Transverse colon (tissue), 4 donors: ENCODE measurements at regions not wholly inside any gene's neighbourhood (a gene's known extent, or its start where the extent isn't known, plus 50 kb on each side); places are given as distances from the start of the nearest gene placed in this dataset.
"Not testable (repeated sequence)": the region's sequence is repeated elsewhere in the genome, so short reads cannot be mapped to it uniquely, and the experiment has no call there.

Experiments
- DNase-seq: peaks from one replicate; pipeline ENCODE4 v3.0.0-alpha.2; 2019
- H3K27ac ChIP-seq, 4 donors: fragments of 200-600 bp; sonication (generic); 2 replicates each; pipeline ENCODE4 v1.5.1; 2016 to 2018; ENCODE audit warnings: inconsistent platforms in 4 of 4
- H3K27me3 ChIP-seq: fragments of 200-600 bp; sonication (generic); 2 replicates; pipeline ENCODE4 v1.5.1; 2017; ENCODE audit warnings: inconsistent platforms
- H3K36me3 ChIP-seq, 4 donors: fragments of 200-600 bp; sonication (generic); 2 replicates each; pipeline ENCODE4 v1.5.1; 2017 to 2019; ENCODE audit warnings: inconsistent platforms in 4 of 4
- H3K4me1 ChIP-seq, 4 donors: fragments of 200-600 bp; sonication (generic); 2 replicates each; pipeline ENCODE4 v1.5.1; 2017 to 2020; ENCODE audit warnings: inconsistent platforms in 4 of 4
- H3K4me3 ChIP-seq, 4 donors: fragments of 200-600 bp; sonication (generic); 1 replicate in 1 of 4; 2 replicates in 3 of 4; pipeline versions ENCODE4 v1.5.1 to v1.6.1; 2017 to 2019; ENCODE audit warnings: inconsistent platforms in 4 of 4
- H3K9me3 ChIP-seq, 2 donors: fragments of 200-600 bp; sonication (generic); 2 replicates each; pipeline ENCODE4 v1.5.1; 2017 to 2019; ENCODE audit warnings: inconsistent platforms in 2 of 2
- CTCF ChIP-seq, 5 experiments: fragments of 200-600 bp in 3 of 5; fragments of 450-650 bp in 2 of 5; sonication (generic) in 3 of 5; IDR thresholded peaks; 1 replicate in 2 of 5; 2 replicates in 3 of 5; pipeline ENCODE4 v1.5.1; 2016 to 2017; ENCODE audit warnings: antibody characterized with exemption in 5 of 5, inconsistent platforms in 3 of 5, mild to moderate bottlenecking in 2 of 5, moderate library complexity in 1 of 5
- EP300 ChIP-seq: sonication (generic); formaldehyde crosslinking; IDR thresholded peaks from one replicate; pipeline ENCODE4 v1.6.1; 2017; ENCODE audit warnings: antibody characterized with exemption, low read depth
- POLR2A ChIP-seq: fragments of 450-650 bp; IDR thresholded peaks from one replicate; pipeline ENCODE4 v1.6.1; 2016; ENCODE audit warnings: antibody characterized with exemption, mild to moderate bottlenecking, moderate library complexity
- POLR2AphosphoS5 ChIP-seq, 3 donors: sonication (generic); formaldehyde crosslinking; IDR thresholded peaks; one replicate each; pipeline ENCODE4 v1.6.1; 2016; ENCODE audit warnings: antibody characterized with exemption in 3 of 3
- WGBS, 2 donors: methylation state at CpG; one replicate each; pipeline ENCODE4 v1.1.5; 2018; ENCODE audit warnings: low coverage in 1 of 2; 5-methylcytosine and 5-hydroxymethylcytosine counted together
- in situ Hi-C, 4 donors: fragments of 200-750 bp; cut with MboI; loops; one replicate each; pipeline versions ENCODE4 v1.15.0 to v1.15.1; 2017; ENCODE audit warnings: low sequenced_read_pairs in 3 of 4, low pct_ligation_motif_present in 1 of 4, low pct_unique_long_range_greater_than_20kb in 1 of 4
- intact Hi-C: fragments of 100-400 bp; cut with DNase I; formaldehyde crosslinking; loops from one replicate; pipeline ENCODE4 v1.15.1; 2023; ENCODE audit warnings: low total_unique reads

GRCh38 chr14:25680934-25681333 lies 631.0 kb upstream of the STXBP6 start:
- intact Hi-C loops (no loop called here), in situ Hi-C loops (no loop called here)
- 90% methylated on average over 16 of the region's 16 CpGs; no CpG with 5 or more reads in 1 of the 2 donors for WGBS, 2 donors
- H3K27ac ChIP-seq: no peak overlapping the region
- H3K4me1 ChIP-seq: no peaks in the 10 kb centered on the region
- H3K4me3 ChIP-seq: no peak overlapping the region
- TF ChIP-seq EP300: no peak
- no peak for TF ChIP-seq CTCF (IDR thresholded peaks at IDR 0.05)
- TF ChIP-seq POLR2A: no peak
- TF ChIP-seq POLR2AphosphoS5 (IDR thresholded peaks at IDR 0.05): no peak
- H3K27me3 ChIP-seq: no peaks in the 10 kb centered on the region
- H3K36me3 ChIP-seq: no peaks in the 10 kb centered on the region
- no peaks in the 10 kb centered on the region for H3K9me3 ChIP-seq
- DNase-seq: no peak

- in situ Hi-C loops, H3K36me3 ChIP-seq, H3K4me1 ChIP-seq, H3K9me3 ChIP-seq, H3K27me3 ChIP-seq, H3K27ac ChIP-seq, DNase-seq, intact Hi-C loops, H3K4me3 ChIP-seq: not testable (repeated sequence)
- WGBS, 2 donors: 86% methylated on average over 4 of the region's 4 CpGs; no CpG with 5 or more reads in 1 of the 2 donors
Observed at GRCh38 chr14:25680511-25680910, 630.6 kb upstream of the STXBP6 start.

- DNase-seq: no peak
- WGBS, 2 donors: 85 to 100% methylated on average over 3 of the region's 3 CpGs
- Histone ChIP-seq H3K4me3 (no peak overlapping the region), H3K9me3 (no peaks in the 10 kb centered on the region), H3K27ac (no peak overlapping the region), H3K27me3 (no peaks in the 10 kb centered on the region), H3K4me1 (no peaks in the 10 kb centered on the region), H3K36me3 (no peaks in the 10 kb centered on the region)
- TF ChIP-seq POLR2A (no peak), EP300 (no peak), POLR2AphosphoS5 (IDR thresholded peaks at IDR 0.05) (no peak), CTCF (IDR thresholded peaks at IDR 0.05) (no peak)
- in situ Hi-C loops: no loop called here
- intact Hi-C loops: no loop called here
Observed at GRCh38 chr14:25677111-25677510, 627.2 kb upstream of the STXBP6 start.

GRCh38 chr14:25667387-25667786 lies 617.4 kb upstream of the STXBP6 start:
- TF ChIP-seq CTCF (IDR thresholded peaks at IDR 0.05): no peak
- TF ChIP-seq EP300: no peak
- TF ChIP-seq POLR2AphosphoS5 (IDR thresholded peaks at IDR 0.05): no peak
- TF ChIP-seq POLR2A: no peak
- Histone ChIP-seq H3K4me3 (no peak overlapping the region), H3K27me3 (no peaks in the 10 kb centered on the region), H3K4me1 (no peaks in the 10 kb centered on the region), H3K9me3 (no peaks in the 10 kb centered on the region), H3K27ac (no peak overlapping the region), H3K36me3 (no peaks in the 10 kb centered on the region)
- no peak for DNase-seq
- 55% methylated on average over 2 of the region's 2 CpGs; no CpG with 5 or more reads in 1 of the 2 donors for WGBS, 2 donors
- intact Hi-C loops (no loop called here), in situ Hi-C loops (no loop called here)

- TF ChIP-seq POLR2A (no peak), CTCF (IDR thresholded peaks at IDR 0.05) (no peak), EP300 (no peak), POLR2AphosphoS5 (IDR thresholded peaks at IDR 0.05) (no peak)
- Histone ChIP-seq H3K9me3 (no peaks in the 10 kb centered on the region), H3K4me3 (no peak overlapping the region), H3K4me1 (no peaks in the 10 kb centered on the region), H3K27me3 (no peaks in the 10 kb centered on the region), H3K27ac (no peak overlapping the region), H3K36me3 (no peaks in the 10 kb centered on the region)
- in situ Hi-C loops (no loop called here), intact Hi-C loops (no loop called here)
- 30 to 47% methylated on average over 2 to 4 of the region's 4 CpGs for WGBS, 2 donors
- DNase-seq: no peak
Observed at GRCh38 chr14:25666877-25667276, 616.9 kb upstream of the STXBP6 start.
